ENCODE measurements at regions not wholly inside any gene's neighbourhood (a gene's known extent, or its start where the extent isn't known, plus 50 kb on each side); places are given as distances from the start of the nearest gene placed in this dataset.
A peak's percentile ranks its signal among the peaks of the same experiment; 100 is the strongest.

DNA sequence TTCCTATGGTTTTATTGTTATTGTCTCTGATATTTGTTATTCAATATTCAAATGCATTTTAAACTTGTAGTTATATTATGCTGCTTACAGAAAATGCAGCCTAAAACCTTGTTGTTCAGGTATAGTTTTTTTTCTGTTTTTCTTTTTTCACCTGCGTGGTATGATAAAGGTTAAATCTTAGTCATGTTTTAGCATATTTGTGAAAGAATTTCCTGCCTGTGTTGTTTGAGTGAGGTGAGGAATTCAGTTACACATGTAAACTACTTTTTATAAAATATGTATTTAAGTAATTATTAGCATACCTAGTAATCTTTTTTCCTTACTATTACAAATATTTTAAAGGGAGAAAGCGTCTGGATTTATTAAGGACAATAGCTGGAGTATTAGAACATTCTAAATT is 90.0 kb upstream of the NAALADL2 start:
- H3K79me2 ChIP-seq (ENCODE audit: insufficient read depth, low read length) = no peaks in the 10 kb centered on the region
- no peak for DNase-seq (ENCODE audit: insufficient read length, low spot score, missing footprints)

DNA sequence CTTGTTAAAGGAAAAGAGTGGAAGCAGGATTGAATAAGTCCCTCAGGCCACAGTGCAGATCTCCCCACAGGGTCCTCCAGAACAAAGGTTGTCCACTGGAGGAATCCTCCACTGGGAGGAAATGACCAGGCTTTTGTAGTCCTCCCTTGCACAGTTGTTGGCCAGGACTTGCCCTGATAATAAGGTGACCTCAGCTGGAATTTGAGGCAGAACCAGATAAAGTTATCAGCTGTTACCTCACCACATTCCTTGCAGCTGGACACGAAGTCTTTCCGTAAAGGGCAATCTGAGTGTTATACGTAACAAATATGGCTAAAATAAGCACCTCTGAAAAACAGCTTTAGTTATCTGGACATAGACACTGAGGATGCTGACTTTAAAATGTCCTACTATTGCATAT is 83.5 kb upstream of the NAALADL2 start:
- peak overlapping the region; percentile 7 for H2AFZ ChIP-seq (ENCODE audit: low read length)
- DNase-seq (ENCODE audit: insufficient read length, low spot score, missing footprints) = no peak
- no peak overlapping the region for H3K4me3 ChIP-seq (ENCODE audit: insufficient read depth, low read length)
- no peaks in the 10 kb centered on the region for H4K20me1 ChIP-seq (ENCODE audit: insufficient read depth, low read length)
- TF ChIP-seq, protein P1, sequence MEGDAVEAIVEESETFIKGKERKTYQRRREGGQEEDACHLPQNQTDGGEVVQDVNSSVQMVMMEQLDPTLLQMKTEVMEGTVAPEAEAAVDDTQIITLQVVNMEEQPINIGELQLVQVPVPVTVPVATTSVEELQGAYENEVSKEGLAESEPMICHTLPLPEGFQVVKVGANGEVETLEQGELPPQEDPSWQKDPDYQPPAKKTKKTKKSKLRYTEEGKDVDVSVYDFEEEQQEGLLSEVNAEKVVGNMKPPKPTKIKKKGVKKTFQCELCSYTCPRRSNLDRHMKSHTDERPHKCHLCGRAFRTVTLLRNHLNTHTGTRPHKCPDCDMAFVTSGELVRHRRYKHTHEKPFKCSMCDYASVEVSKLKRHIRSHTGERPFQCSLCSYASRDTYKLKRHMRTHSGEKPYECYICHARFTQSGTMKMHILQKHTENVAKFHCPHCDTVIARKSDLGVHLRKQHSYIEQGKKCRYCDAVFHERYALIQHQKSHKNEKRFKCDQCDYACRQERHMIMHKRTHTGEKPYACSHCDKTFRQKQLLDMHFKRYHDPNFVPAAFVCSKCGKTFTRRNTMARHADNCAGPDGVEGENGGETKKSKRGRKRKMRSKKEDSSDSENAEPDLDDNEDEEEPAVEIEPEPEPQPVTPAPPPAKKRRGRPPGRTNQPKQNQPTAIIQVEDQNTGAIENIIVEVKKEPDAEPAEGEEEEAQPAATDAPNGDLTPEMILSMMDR (IDR thresholded peaks at IDR 0.05; ENCODE audit: extremely low read depth, low read depth, low read length) = no peak
- H3K9me3 ChIP-seq (ENCODE audit: low read depth, low read length) = no peaks in the 10 kb centered on the region
- H3K79me2 ChIP-seq (ENCODE audit: insufficient read depth, low read length) = no peaks in the 10 kb centered on the region
- no peaks in the 10 kb centered on the region for H3K36me3 ChIP-seq (ENCODE audit: insufficient read depth, low read length)
- peaks cover 10% of the 10 kb centered on the region for H3K4me1 ChIP-seq (ENCODE audit: insufficient read depth, low read length)
- H3K27ac ChIP-seq (ENCODE audit: low read depth, low read length) = peak overlapping the region; percentile 47
- H3K4me2 ChIP-seq (ENCODE audit: insufficient read depth, low read length) = no peak overlapping the region
- no peaks in the 10 kb centered on the region for H3K27me3 ChIP-seq (ENCODE audit: insufficient read depth, low read length)

More for the DNA sequence above, 90.0 kb upstream of the NAALADL2 start:
- Histone ChIP-seq H3K36me3 (ENCODE audit: insufficient read depth, low read length) (no peaks in the 10 kb centered on the region), H3K4me2 (ENCODE audit: insufficient read depth, low read length) (no peak overlapping the region), H3K27me3 (ENCODE audit: insufficient read depth, low read length) (no peaks in the 10 kb centered on the region), H3K9me3 (ENCODE audit: low read depth, low read length) (no peaks in the 10 kb centered on the region), H4K20me1 (ENCODE audit: insufficient read depth, low read length) (no peaks in the 10 kb centered on the region), H2AFZ (ENCODE audit: low read length) (no peak overlapping the region), H3K27ac (ENCODE audit: low read depth, low read length) (no peak overlapping the region), H3K4me3 (ENCODE audit: insufficient read depth, low read length) (no peak overlapping the region), H3K4me1 (ENCODE audit: insufficient read depth, low read length) (peaks cover 13% of the 10 kb centered on the region)
- TF ChIP-seq, protein P1 (IDR thresholded peaks at IDR 0.05; ENCODE audit: extremely low read depth, low read depth, low read length) = no peak

DNA sequence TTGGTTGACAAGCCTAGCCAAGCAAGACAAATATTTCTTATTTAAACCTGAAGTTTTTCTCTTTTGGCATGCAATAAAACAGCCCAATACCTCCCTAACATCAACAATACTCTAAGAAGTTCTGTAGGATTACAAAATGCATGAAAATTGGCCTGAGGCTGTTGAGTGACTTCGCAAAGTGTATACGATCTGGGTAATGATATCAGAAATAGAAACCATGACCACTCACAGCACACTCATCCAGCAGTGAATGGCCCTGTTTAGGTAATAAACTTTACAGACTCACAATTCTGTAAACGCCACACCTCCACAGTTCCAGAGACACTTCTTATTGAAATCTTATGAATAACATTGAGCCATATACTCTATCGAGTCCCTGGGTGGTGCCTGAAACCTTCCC is 83.0 kb upstream of the NAALADL2 start:
- Histone ChIP-seq H3K36me3 (ENCODE audit: insufficient read depth, low read length) (no peaks in the 10 kb centered on the region), H3K27me3 (ENCODE audit: insufficient read depth, low read length) (no peaks in the 10 kb centered on the region), H3K79me2 (ENCODE audit: insufficient read depth, low read length) (no peaks in the 10 kb centered on the region), H3K9me3 (ENCODE audit: low read depth, low read length) (no peaks in the 10 kb centered on the region), H3K27ac (ENCODE audit: low read depth, low read length) (peak overlapping the region; percentile 47), H3K4me2 (ENCODE audit: insufficient read depth, low read length) (no peak overlapping the region), H4K20me1 (ENCODE audit: insufficient read depth, low read length) (no peaks in the 10 kb centered on the region), H3K4me3 (ENCODE audit: insufficient read depth, low read length) (no peak overlapping the region), H2AFZ (ENCODE audit: low read length) (peak overlapping the region; percentile 7), H3K4me1 (ENCODE audit: insufficient read depth, low read length) (peaks cover 10% of the 10 kb centered on the region)
- TF ChIP-seq, protein P1 (IDR thresholded peaks at IDR 0.05; ENCODE audit: extremely low read depth, low read depth, low read length) = no peak
- DNase-seq (ENCODE audit: insufficient read length, low spot score, missing footprints) = no peak

DNA sequence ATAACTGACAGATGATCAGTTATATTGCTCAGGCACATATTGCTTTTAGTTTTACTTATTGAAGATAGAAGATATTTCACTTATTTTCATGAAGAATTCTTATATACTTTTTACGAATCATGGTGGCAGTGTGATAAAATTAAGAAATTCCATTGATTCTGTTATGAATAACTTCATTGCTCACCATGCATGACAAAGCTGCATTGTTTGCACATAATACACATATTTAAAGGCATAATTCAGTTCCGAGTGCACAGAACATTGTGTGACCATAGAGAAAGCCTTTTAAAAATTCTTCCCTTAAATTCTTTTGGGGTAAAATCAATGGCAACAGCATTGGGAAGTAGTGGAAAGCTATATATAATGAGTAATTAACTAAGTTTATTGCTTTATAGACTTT is 82.5 kb upstream of the NAALADL2 start:
- peaks cover 10% of the 10 kb centered on the region for H3K4me1 ChIP-seq (ENCODE audit: insufficient read depth, low read length)
- H3K9me3 ChIP-seq (ENCODE audit: low read depth, low read length) = no peaks in the 10 kb centered on the region
- H2AFZ ChIP-seq (ENCODE audit: low read length) = no peak overlapping the region
- H3K27me3 ChIP-seq (ENCODE audit: insufficient read depth, low read length) = no peaks in the 10 kb centered on the region
- DNase-seq (ENCODE audit: insufficient read length, low spot score, missing footprints) = no peak
- H4K20me1 ChIP-seq (ENCODE audit: insufficient read depth, low read length) = no peaks in the 10 kb centered on the region
- TF ChIP-seq, protein P1 (IDR thresholded peaks at IDR 0.05; ENCODE audit: extremely low read depth, low read depth, low read length) = no peak
- no peaks in the 10 kb centered on the region for H3K36me3 ChIP-seq (ENCODE audit: insufficient read depth, low read length)
- H3K79me2 ChIP-seq (ENCODE audit: insufficient read depth, low read length) = no peaks in the 10 kb centered on the region
- no peak overlapping the region for H3K4me2 ChIP-seq (ENCODE audit: insufficient read depth, low read length)
- no peak overlapping the region for H3K4me3 ChIP-seq (ENCODE audit: insufficient read depth, low read length)
- H3K27ac ChIP-seq (ENCODE audit: low read depth, low read length) = peak overlapping the region; percentile 47
